ENCODE measurements at regions not wholly inside any gene's neighbourhood (a gene's known extent, or its start where the extent isn't known, plus 50 kb on each side); places are given as distances from the start of the nearest gene placed in this dataset.
"Not testable (repeated sequence)": the region's sequence is repeated elsewhere in the genome, so short reads cannot be mapped to it uniquely, and the experiment has no call there.

DNA sequence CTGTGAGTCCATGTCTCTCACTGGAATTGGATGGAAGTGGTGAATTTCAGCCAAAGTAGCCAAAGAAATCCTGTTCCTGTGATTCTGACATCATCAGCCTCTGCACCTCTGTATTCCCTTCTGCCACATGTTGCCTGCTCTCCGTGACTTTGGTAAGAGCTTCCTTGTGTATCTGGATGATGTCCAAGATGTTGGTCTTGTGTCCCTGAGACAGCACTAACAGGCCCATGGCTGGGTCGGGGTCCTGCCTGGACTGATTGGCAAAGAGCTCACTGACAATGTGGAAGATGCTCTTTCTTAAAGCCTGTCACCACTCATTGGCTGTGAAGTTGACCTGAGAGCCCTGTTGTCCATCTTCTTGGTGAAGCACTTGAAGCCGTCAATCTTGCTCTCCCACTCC lies 247.3 kb downstream of the CWH43 start:
- CTCF ChIA-PET; DNase-seq; H3K27ac ChIP-seq (ENCODE audit: low read depth in 1 of 2, low read length in 2 of 2); POLR2A ChIA-PET; H3K36me3 ChIP-seq (ENCODE audit: insufficient read depth, low read length); H3K36me3 Mint-ChIP-seq (ENCODE audit: low read depth); H3K4me1 ChIP-seq (ENCODE audit: insufficient read depth, low read length); H3K27ac Mint-ChIP-seq; H3K4me3 ChIP-seq (ENCODE audit: low read length); H3K4me1 Mint-ChIP-seq (ENCODE audit: low read depth); H3K27me3 ChIP-seq (ENCODE audit: control insufficient read depth in 1 of 2, insufficient read depth in 2 of 2, low read length in 2 of 2); ATAC-seq (ENCODE audit: poor library complexity); intact Hi-C loops (cut with DNase I, micrococcal nuclease); H3K4me3 Mint-ChIP-seq; H3K9me3 Mint-ChIP-seq; H3K27me3 Mint-ChIP-seq: not testable (repeated sequence)
- H3K9me3 ChIP-seq (ENCODE audit: control insufficient read depth in 1 of 2, insufficient read depth in 1 of 2, low read length in 2 of 2) = peaks cover 0 to 18% of the 10 kb centered on the region in 2 experiments

DNA sequence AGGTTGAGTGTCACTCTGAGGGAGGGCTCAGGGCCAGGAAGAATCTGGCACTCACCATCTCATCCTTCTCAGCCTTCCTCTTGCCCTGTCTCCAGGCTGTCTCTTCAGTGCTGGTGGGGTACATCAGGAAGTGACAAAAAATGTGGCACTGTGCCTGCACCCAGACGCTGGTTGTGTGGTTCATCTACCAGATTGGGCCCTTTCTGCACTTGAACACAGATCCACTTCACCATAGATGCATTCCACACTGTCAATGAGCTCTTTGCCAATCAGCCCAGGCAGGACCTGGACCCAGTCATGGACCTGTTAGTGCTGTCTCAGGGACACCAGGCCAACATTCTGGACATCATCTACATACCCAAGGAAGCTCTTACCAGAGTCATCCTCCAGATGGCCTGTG lies 247.7 kb downstream of the CWH43 start:
- H3K4me1 ChIP-seq (ENCODE audit: insufficient read depth, low read length); H3K36me3 ChIP-seq (ENCODE audit: insufficient read depth, low read length); ATAC-seq (ENCODE audit: poor library complexity); POLR2A ChIA-PET; H3K4me3 ChIP-seq (ENCODE audit: low read length); H3K27me3 Mint-ChIP-seq; H3K27me3 ChIP-seq (ENCODE audit: control insufficient read depth in 1 of 2, insufficient read depth in 2 of 2, low read length in 2 of 2); H3K4me3 Mint-ChIP-seq; intact Hi-C loops (cut with DNase I, micrococcal nuclease); H3K27ac Mint-ChIP-seq; H3K4me1 Mint-ChIP-seq (ENCODE audit: low read depth); H3K27ac ChIP-seq (ENCODE audit: low read depth in 1 of 2, low read length in 2 of 2); H3K9me3 Mint-ChIP-seq; H3K36me3 Mint-ChIP-seq (ENCODE audit: low read depth); CTCF ChIA-PET; DNase-seq: not testable (repeated sequence)
- H3K9me3 ChIP-seq (ENCODE audit: control insufficient read depth in 1 of 2, insufficient read depth in 1 of 2, low read length in 2 of 2) = peaks cover 0 to 18% of the 10 kb centered on the region in 2 experiments

DNA sequence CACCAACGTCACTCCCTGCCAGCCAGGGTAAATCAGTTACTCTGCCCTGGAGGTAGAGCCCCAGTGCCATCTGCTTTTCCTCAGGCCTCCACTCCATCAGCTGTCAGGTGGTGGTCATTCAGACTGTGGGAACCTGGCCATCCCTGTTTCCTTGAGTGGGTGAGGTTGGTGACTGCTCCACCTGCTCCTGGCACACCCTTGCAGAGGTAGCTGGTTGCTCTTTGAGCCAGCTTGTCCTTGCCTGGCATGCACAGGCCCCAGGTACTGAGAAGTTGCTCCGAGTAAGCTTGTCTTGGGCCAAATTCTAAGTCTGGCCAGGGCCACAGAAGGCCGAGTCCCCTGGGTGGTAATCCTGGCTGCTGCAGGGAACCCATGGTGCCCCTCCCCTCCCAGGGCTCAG lies 248.3 kb downstream of the CWH43 start:
- H3K4me3 ChIP-seq (ENCODE audit: low read length); POLR2A ChIA-PET; H3K9me3 Mint-ChIP-seq; intact Hi-C loops (cut with DNase I, micrococcal nuclease); H3K27me3 ChIP-seq (ENCODE audit: control insufficient read depth in 1 of 2, insufficient read depth in 2 of 2, low read length in 2 of 2); H3K36me3 Mint-ChIP-seq (ENCODE audit: low read depth); H3K27ac ChIP-seq (ENCODE audit: low read depth in 1 of 2, low read length in 2 of 2); CTCF ChIA-PET; H3K4me3 Mint-ChIP-seq; DNase-seq; H3K27ac Mint-ChIP-seq; ATAC-seq (ENCODE audit: poor library complexity); H3K4me1 ChIP-seq (ENCODE audit: insufficient read depth, low read length); H3K27me3 Mint-ChIP-seq; H3K4me1 Mint-ChIP-seq (ENCODE audit: low read depth); H3K36me3 ChIP-seq (ENCODE audit: insufficient read depth, low read length): not testable (repeated sequence)
- peaks cover 0 to 18% of the 10 kb centered on the region in 2 experiments for H3K9me3 ChIP-seq (ENCODE audit: control insufficient read depth in 1 of 2, insufficient read depth in 1 of 2, low read length in 2 of 2)

DNA sequence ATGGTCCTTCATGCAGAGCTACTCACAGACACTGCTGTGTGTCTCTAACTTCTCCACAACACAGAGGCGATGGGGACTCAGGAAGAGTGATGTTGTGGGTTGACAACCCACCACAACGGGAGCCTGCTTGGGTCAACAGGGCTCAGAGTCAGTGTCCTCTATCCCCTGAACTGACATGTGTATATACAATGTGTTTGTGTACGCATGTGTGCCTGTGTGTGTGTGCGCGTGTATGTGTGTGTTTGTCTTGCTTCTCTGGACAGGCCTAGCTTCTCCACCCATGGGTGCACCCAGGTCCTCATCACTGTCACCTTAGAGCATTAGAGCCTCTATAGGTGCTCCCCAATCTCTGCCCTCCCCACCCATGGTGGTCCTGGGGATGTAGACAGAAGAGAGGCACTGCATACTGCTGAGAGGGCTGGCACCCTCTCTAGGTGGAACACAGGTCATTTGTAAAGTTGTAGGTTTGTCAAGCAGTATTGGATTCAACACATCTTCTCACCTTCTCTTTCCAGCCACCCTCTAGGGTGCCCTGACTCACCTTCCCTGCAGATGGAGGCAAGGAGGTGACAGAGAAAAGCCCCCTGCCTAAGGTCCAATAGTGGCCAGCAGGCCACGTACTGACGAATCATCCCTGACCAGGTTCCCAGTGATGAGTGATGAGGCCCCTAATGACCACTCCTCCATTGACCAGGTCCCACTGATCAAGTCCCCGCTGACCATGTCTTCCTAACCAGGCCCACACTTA lies 249.5 kb downstream of the CWH43 start:
- H3K9me3 Mint-ChIP-seq; H3K4me1 ChIP-seq (ENCODE audit: insufficient read depth, low read length); ATAC-seq (ENCODE audit: poor library complexity); H3K27ac ChIP-seq (ENCODE audit: low read depth in 1 of 2, low read length in 2 of 2); POLR2A ChIA-PET; H3K36me3 ChIP-seq (ENCODE audit: insufficient read depth, low read length); intact Hi-C loops (cut with DNase I, micrococcal nuclease); H3K27ac Mint-ChIP-seq; H3K36me3 Mint-ChIP-seq (ENCODE audit: low read depth); H3K27me3 ChIP-seq (ENCODE audit: control insufficient read depth in 1 of 2, insufficient read depth in 2 of 2, low read length in 2 of 2); H3K4me3 ChIP-seq (ENCODE audit: low read length); H3K4me1 Mint-ChIP-seq (ENCODE audit: low read depth); CTCF ChIA-PET; H3K27me3 Mint-ChIP-seq; H3K4me3 Mint-ChIP-seq; DNase-seq: not testable (repeated sequence)
- H3K9me3 ChIP-seq (ENCODE audit: control insufficient read depth in 1 of 2, insufficient read depth in 1 of 2, low read length in 2 of 2) = peaks cover 0 to 15% of the 10 kb centered on the region in 2 experiments

DNA sequence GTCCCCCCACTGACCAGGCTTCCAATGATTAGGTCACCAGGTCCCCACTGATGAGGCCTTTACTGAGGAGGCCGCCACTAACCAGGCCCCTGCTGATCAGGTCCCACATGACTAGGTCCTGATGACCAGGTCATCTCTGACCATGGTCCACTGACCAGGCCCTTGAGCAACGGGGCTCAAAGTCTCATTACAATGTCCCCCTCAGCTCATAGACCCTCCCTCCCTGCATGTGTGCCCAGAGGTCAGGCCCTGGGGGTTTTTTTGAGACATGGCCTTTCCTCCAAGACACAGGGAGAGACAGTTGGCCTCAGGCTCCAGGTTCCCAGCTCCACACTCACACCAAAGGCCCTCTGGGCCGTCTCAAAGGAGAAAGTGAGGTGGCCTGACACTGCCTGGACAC lies 250.4 kb downstream of the CWH43 start:
- H3K27ac ChIP-seq (ENCODE audit: low read depth in 1 of 2, low read length in 2 of 2); H3K4me3 Mint-ChIP-seq; H3K27me3 Mint-ChIP-seq; DNase-seq; H3K4me1 ChIP-seq (ENCODE audit: insufficient read depth, low read length); H3K4me1 Mint-ChIP-seq (ENCODE audit: low read depth); H3K36me3 ChIP-seq (ENCODE audit: insufficient read depth, low read length); H3K36me3 Mint-ChIP-seq (ENCODE audit: low read depth); H3K27me3 ChIP-seq (ENCODE audit: control insufficient read depth in 1 of 2, insufficient read depth in 2 of 2, low read length in 2 of 2); CTCF ChIA-PET; H3K9me3 Mint-ChIP-seq; ATAC-seq (ENCODE audit: poor library complexity); H3K27ac Mint-ChIP-seq; intact Hi-C loops (cut with DNase I, micrococcal nuclease); H3K4me3 ChIP-seq (ENCODE audit: low read length); POLR2A ChIA-PET: not testable (repeated sequence)
- peaks cover 0 to 15% of the 10 kb centered on the region in 2 experiments for H3K9me3 ChIP-seq (ENCODE audit: control insufficient read depth in 1 of 2, insufficient read depth in 1 of 2, low read length in 2 of 2)

DNA sequence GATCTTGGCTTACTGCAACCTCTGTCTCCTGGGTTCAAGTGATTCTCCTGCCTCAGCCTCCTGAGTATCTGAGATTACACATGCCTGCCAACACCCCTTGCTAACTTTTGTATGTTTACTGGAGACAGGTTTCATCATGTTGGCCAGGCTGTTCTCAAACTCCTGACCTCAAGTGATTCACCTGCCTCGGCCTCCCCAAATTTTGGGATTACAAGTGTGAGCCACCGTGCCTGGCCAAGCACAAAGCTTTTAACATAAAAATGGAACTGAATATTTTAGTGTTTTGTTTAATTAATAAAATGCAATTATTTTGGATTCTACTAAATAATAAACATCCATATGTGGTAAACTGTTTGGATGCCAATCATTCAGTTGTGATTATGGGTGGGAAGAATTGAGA lies 255.2 kb downstream of the CWH43 start:
- H3K4me3 ChIP-seq (ENCODE audit: low read length); H3K9me3 ChIP-seq (ENCODE audit: control insufficient read depth in 1 of 2, insufficient read depth in 1 of 2, low read length in 2 of 2); DNase-seq; POLR2A ChIA-PET; CTCF ChIA-PET; H3K27me3 ChIP-seq (ENCODE audit: control insufficient read depth in 1 of 2, insufficient read depth in 2 of 2, low read length in 2 of 2); H3K4me1 ChIP-seq (ENCODE audit: insufficient read depth, low read length); H3K27ac ChIP-seq (ENCODE audit: low read depth in 1 of 2, low read length in 2 of 2); H3K27ac Mint-ChIP-seq; ATAC-seq (ENCODE audit: poor library complexity); intact Hi-C loops (cut with DNase I, micrococcal nuclease); H3K9me3 Mint-ChIP-seq; H3K4me3 Mint-ChIP-seq; H3K36me3 Mint-ChIP-seq (ENCODE audit: low read depth); H3K36me3 ChIP-seq (ENCODE audit: insufficient read depth, low read length); H3K4me1 Mint-ChIP-seq (ENCODE audit: low read depth); H3K27me3 Mint-ChIP-seq: not testable (repeated sequence)

DNA sequence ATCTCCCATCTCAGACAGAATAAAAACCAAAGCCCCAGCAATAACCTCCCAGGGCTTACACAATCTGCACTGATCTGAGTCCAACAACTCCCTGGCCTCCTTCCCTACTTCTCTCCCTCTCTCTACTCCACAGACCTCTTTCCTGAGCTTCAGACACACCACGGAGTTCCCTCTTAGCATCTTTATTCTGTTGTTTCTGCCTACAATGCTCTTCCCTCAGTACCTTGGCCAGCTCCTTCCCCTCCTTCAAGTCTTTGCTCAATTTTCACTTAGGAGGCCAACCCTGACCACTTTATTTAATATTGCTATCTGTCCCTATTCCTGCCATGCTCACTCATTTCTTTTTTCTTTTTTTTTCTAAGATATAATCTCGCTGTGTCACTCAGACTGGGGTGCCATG lies 276.7 kb downstream of the CWH43 start:
- H3K4me1 Mint-ChIP-seq (ENCODE audit: low read depth); H3K4me3 ChIP-seq (ENCODE audit: low read length); H3K27me3 ChIP-seq (ENCODE audit: control insufficient read depth in 1 of 2, insufficient read depth in 2 of 2, low read length in 2 of 2); H3K4me1 ChIP-seq (ENCODE audit: insufficient read depth, low read length); H3K27ac Mint-ChIP-seq; CTCF ChIA-PET; H3K9me3 ChIP-seq (ENCODE audit: control insufficient read depth in 1 of 2, insufficient read depth in 1 of 2, low read length in 2 of 2); POLR2A ChIA-PET; H3K27me3 Mint-ChIP-seq; H3K36me3 Mint-ChIP-seq (ENCODE audit: low read depth); ATAC-seq (ENCODE audit: poor library complexity); H3K4me3 Mint-ChIP-seq; DNase-seq; intact Hi-C loops (cut with DNase I, micrococcal nuclease); H3K36me3 ChIP-seq (ENCODE audit: insufficient read depth, low read length); H3K9me3 Mint-ChIP-seq; H3K27ac ChIP-seq (ENCODE audit: low read depth in 1 of 2, low read length in 2 of 2): not testable (repeated sequence)

Measured in CD4-positive, alpha-beta T cell (primary cell).